ENCODE measurements at regions not wholly inside any gene's neighbourhood (a gene's known extent, or its start where the extent isn't known, plus 50 kb on each side); places are given as distances from the start of the nearest gene placed in this dataset.

- H3K9ac ChIP-seq (replicated peaks in 1 of 4; ENCODE audit: extremely low read depth in 1 of 4, low read depth in 3 of 4, low read length in 3 of 4) = no peak overlapping the region
- 96% methylated on average over 2 of the region's 2 CpGs; no CpG with 5 or more reads in 1 of the 2 experiments for WGBS, 2 experiments (ENCODE audit: extremely low coverage in 1 of 2, insufficient coverage in 1 of 2, insufficient read length in 1 of 2, insufficient replicate concordance in 2 of 2, low coverage in 1 of 2, low lambda C conversion rate in 2 of 2, missing lambda C conversion rate in 1 of 2)
- no peak overlapping the region for H3K23ac ChIP-seq (ENCODE audit: insufficient read length)
- no peaks in the 10 kb centered on the region for H3K9me3 ChIP-seq (ENCODE audit: insufficient read depth in 2 of 2, low read depth in 1 of 2, low read length in 1 of 2)
- ChIA-PET CTCF (ENCODE audit: partially characterized antibody) (interaction anchor here (1.7 kb wide), 1 partner anchor 11 kb away, joined by 6 read pairs; no protein-coding TSS in a partner anchor), POLR2A (ENCODE audit: partially characterized antibody) (no interaction called here)
- no peak overlapping the region for H2BK120ac ChIP-seq (replicated peaks; ENCODE audit: low read depth, low read length)
- no peak overlapping the region for H2AFZ ChIP-seq (ENCODE audit: low read length)
- no peaks in the 10 kb centered on the region for H3K79me2 ChIP-seq (ENCODE audit: control insufficient read depth in 1 of 2, insufficient read depth in 2 of 2, low read length in 2 of 2)
- no peaks in the 10 kb centered on the region for H3K23me2 ChIP-seq (ENCODE audit: low read depth, low read length)
- H4K20me1 ChIP-seq (replicated peaks in 1 of 2; ENCODE audit: control insufficient read depth in 1 of 2, insufficient read depth in 2 of 2, low read length in 2 of 2) = no peaks in the 10 kb centered on the region
- H3K4ac ChIP-seq (replicated peaks; ENCODE audit: insufficient read length, low read depth, low read length) = no peak overlapping the region
- no peak overlapping the region for H2BK5ac ChIP-seq (ENCODE audit: low read depth, low read length)
- no peak overlapping the region for H4K5ac ChIP-seq (ENCODE audit: insufficient read length, low read depth, low read length)
- no peak overlapping the region for H3K27ac ChIP-seq (ENCODE audit: low read depth, low read length)
- no peak overlapping the region for H2BK20ac ChIP-seq (ENCODE audit: low read length)
- H3K4me2 ChIP-seq (ENCODE audit: insufficient read depth in 1 of 2, low read depth in 2 of 2, low read length in 2 of 2) = no peak overlapping the region
- H3K18ac ChIP-seq (ENCODE audit: extremely low read depth, low read length) = no peak overlapping the region
- H2BK15ac ChIP-seq (ENCODE audit: low read length) = no peak overlapping the region
- no peak overlapping the region for H4K91ac ChIP-seq (replicated peaks; ENCODE audit: insufficient read length, low read length)
- H4K8ac ChIP-seq (ENCODE audit: extremely low read depth, insufficient read depth, low read length) = no peak overlapping the region
- FAIRE-seq = peak; percentile 32
- H3K36me3 ChIP-seq (ENCODE audit: control insufficient read depth in 2 of 4, insufficient read depth in 4 of 4, low read length in 3 of 4) = no peaks in the 10 kb centered on the region
- no peak overlapping the region for H2AK5ac ChIP-seq (ENCODE audit: low read depth, low read length)
- H2BK12ac ChIP-seq (ENCODE audit: low read depth, low read length) = no peak overlapping the region
- no peak overlapping the region for H3K14ac ChIP-seq (ENCODE audit: insufficient read length)
- DNase-seq (ENCODE audit: low read depth in 1 of 2, low spot score in 2 of 2) = no peak
- TF ChIP-seq KDM5A (IDR thresholded peaks at IDR 0.05; ENCODE audit: low read length) (no peak), SP2 (IDR thresholded peaks at IDR 0.05; ENCODE audit: low read length) (no peak), RFX5 (IDR thresholded peaks at IDR 0.05; ENCODE audit: borderline replicate concordance, low read depth, low read length) (no peak), SIRT6 (IDR thresholded peaks at IDR 0.05; ENCODE audit: low read length) (no peak), CBX8 (IDR thresholded peaks at IDR 0.05; ENCODE audit: borderline replicate concordance, low read depth, low read length) (no peak), SUZ12 (IDR thresholded peaks at IDR 0.05; ENCODE audit: low read length) (no peak), HDAC2 (IDR thresholded peaks at IDR 0.05; ENCODE audit: borderline replicate concordance in 1 of 2, low read depth in 2 of 2, low read length in 2 of 2) (no peak)
- TF ChIP-seq, protein P1, sequence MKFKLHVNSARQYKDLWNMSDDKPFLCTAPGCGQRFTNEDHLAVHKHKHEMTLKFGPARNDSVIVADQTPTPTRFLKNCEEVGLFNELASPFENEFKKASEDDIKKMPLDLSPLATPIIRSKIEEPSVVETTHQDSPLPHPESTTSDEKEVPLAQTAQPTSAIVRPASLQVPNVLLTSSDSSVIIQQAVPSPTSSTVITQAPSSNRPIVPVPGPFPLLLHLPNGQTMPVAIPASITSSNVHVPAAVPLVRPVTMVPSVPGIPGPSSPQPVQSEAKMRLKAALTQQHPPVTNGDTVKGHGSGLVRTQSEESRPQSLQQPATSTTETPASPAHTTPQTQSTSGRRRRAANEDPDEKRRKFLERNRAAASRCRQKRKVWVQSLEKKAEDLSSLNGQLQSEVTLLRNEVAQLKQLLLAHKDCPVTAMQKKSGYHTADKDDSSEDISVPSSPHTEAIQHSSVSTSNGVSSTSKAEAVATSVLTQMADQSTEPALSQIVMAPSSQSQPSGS (IDR thresholded peaks at IDR 0.05; ENCODE audit: low read length) = no peak
- no peaks in the 10 kb centered on the region for H3K79me1 ChIP-seq (ENCODE audit: low read depth, low read length)
- no peaks in the 10 kb centered on the region for H3K4me1 ChIP-seq (replicated peaks in 1 of 4; ENCODE audit: control insufficient read depth in 3 of 4, insufficient read depth in 4 of 4, low read length in 3 of 4)
- no peaks in the 10 kb centered on the region for H3K27me3 ChIP-seq (replicated peaks in 1 of 4; ENCODE audit: control insufficient read depth in 3 of 4, extremely low read depth in 1 of 4, insufficient read depth in 3 of 4, low read length in 3 of 4)
- no peak overlapping the region for H3K56ac ChIP-seq (replicated peaks; ENCODE audit: insufficient read length, low read depth, low read length)
- H3K4me3 ChIP-seq (ENCODE audit: extremely low read depth in 1 of 4, insufficient read depth in 2 of 4, low read depth in 3 of 4, low read length in 4 of 4) = no peak overlapping the region
These were observed 136.2 kb upstream of the ATP5MC3 start for GRCh38 chr2:175317751-175318150.

Measured in H1 (cell line).